Mesendoderm (in vitro differentiated cells): ENCODE measurements at regions not wholly inside any gene's neighbourhood (a gene's known extent, or its start where the extent isn't known, plus 50 kb on each side); places are given as distances from the start of the nearest gene placed in this dataset.

ENCODE experiments used
- DNase-seq: peaks from one replicate; pipeline ENCODE4 v3.0.0; 2013
- H2AK5ac ChIP-seq: 2 replicates; pipeline ENCODE4 v1.6.1; 2013; ENCODE audit warnings: low read length, inconsistent platforms
- H2BK120ac ChIP-seq: 2 replicates; pipeline ENCODE4 v1.6.1; 2013; ENCODE audit warnings: low read depth, mild to moderate bottlenecking, low read length, moderate library complexity, mixed read lengths
- H2BK15ac ChIP-seq: replicated peaks from 2 replicates; pipeline ENCODE4 v1.6.1; 2013; ENCODE audit warnings: low read depth, mild to moderate bottlenecking, moderate library complexity
- H2BK5ac ChIP-seq: 2 replicates; pipeline ENCODE4 v1.6.1; 2013; ENCODE audit warnings: low read length, inconsistent platforms
- H3K18ac ChIP-seq: 2 replicates; pipeline ENCODE4 v1.6.1; 2013; ENCODE audit warnings: mild to moderate bottlenecking, low read length, mixed read lengths
- H3K23ac ChIP-seq: one replicate; pipeline ENCODE4 v1.6.1; 2013; ENCODE audit warnings: low read length
- H3K27ac ChIP-seq: 2 replicates; pipeline ENCODE4 v1.5.1; 2013; ENCODE audit warnings: low read depth, mild to moderate bottlenecking, inconsistent platforms, low read length, moderate library complexity
- H3K27me3 ChIP-seq: 2 replicates; pipeline ENCODE4 v1.6.1; 2013; ENCODE audit warnings: low read length, control low read depth, mild to moderate bottlenecking, inconsistent platforms; ENCODE audit not compliant: insufficient read depth, poor library complexity
- H3K36me3 ChIP-seq: 2 replicates; pipeline ENCODE4 v1.6.1; 2013; ENCODE audit warnings: low read length, inconsistent platforms; ENCODE audit not compliant: control insufficient read depth, insufficient read depth
- H3K4ac ChIP-seq: one replicate; pipeline ENCODE4 v1.6.1; 2013; ENCODE audit warnings: low read depth, mild to moderate bottlenecking, low read length, moderate library complexity
- H3K4me1 ChIP-seq: 2 replicates; pipeline ENCODE4 v1.6.1; 2013; ENCODE audit warnings: low read depth, low read length, inconsistent platforms; ENCODE audit not compliant: control insufficient read depth
- H3K4me2 ChIP-seq: 2 replicates; pipeline ENCODE4 v1.6.1; 2013; ENCODE audit warnings: low read length
- H3K4me3 ChIP-seq: 2 replicates; pipeline ENCODE4 v1.5.1; 2013; ENCODE audit warnings: mild to moderate bottlenecking, low read length
- H3K56ac ChIP-seq: one replicate; pipeline ENCODE4 v1.6.1; 2013; ENCODE audit warnings: low read length
- H3K79me1 ChIP-seq: 2 replicates; pipeline ENCODE4 v1.6.1; 2013; ENCODE audit warnings: low read length, inconsistent platforms
- H3K79me2 ChIP-seq: 2 replicates; pipeline ENCODE4 v1.6.1; 2013; ENCODE audit warnings: mild to moderate bottlenecking, low read length; ENCODE audit not compliant: control insufficient read depth, insufficient read depth
- H3K9ac ChIP-seq: 2 replicates; pipeline ENCODE4 v1.6.1; 2013; ENCODE audit warnings: low read length, inconsistent platforms
- H4K5ac ChIP-seq: one replicate; pipeline ENCODE4 v1.6.1; 2013; ENCODE audit warnings: low read length
- H4K8ac ChIP-seq: one replicate; pipeline ENCODE4 v1.6.1; 2013; ENCODE audit warnings: low read depth, mild to moderate bottlenecking, control low read depth, low read length, moderate library complexity
- WGBS: extraction: QIAGEN DNeasy Blood & Tissue Kit; methylation state at CpG from one replicate; pipeline ENCODE4 v1.1.7; 2013; ENCODE audit warnings: low lambda C conversion rate, missing lambda C conversion rate; ENCODE audit not compliant: insufficient coverage; ENCODE audit errors: extremely low coverage; 5-methylcytosine and 5-hydroxymethylcytosine counted together

DNA sequence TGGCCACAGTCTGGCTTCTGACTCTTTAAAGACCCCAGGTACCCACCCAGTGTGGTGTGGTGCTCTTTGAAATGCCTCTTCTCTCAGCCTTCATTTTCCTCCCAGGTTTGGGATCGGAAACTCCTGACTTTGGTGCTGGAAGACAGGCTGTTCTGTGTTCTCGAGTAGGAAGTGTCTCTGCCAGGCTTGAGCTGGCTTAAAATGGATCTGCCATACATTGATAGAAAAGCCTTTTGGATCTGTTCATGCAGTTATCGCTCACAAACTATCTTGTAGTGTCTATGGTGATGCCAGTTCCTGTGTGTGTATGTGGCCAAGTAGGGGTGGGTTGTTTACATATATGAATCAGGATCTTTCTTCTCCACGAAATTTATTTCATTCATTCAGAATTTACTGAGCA is 307.3 kb upstream of the CHD6 start:
- H2AK5ac ChIP-seq: no peak overlapping the region
- H3K79me1 ChIP-seq: no peaks in the 10 kb centered on the region
- H3K36me3 ChIP-seq: no peaks in the 10 kb centered on the region
- no peak overlapping the region for H3K9ac ChIP-seq
- no peak overlapping the region for H4K8ac ChIP-seq
- no peak overlapping the region for H2BK5ac ChIP-seq
- DNase-seq: no peak
- no peak overlapping the region for H3K18ac ChIP-seq
- no peak overlapping the region for H3K23ac ChIP-seq
- H3K27ac ChIP-seq: no peak overlapping the region
- no peaks in the 10 kb centered on the region for H3K79me2 ChIP-seq
- no peaks in the 10 kb centered on the region for H3K4me1 ChIP-seq
- H2BK120ac ChIP-seq: no peak overlapping the region
- H4K5ac ChIP-seq: no peak overlapping the region
- H2BK15ac ChIP-seq: no peak overlapping the region
- no peak overlapping the region for H3K4me2 ChIP-seq
- WGBS: no CpG with 5 or more reads among the region's 4 CpGs
- no peak overlapping the region for H3K4me3 ChIP-seq
- no peak overlapping the region for H3K56ac ChIP-seq
- H3K4ac ChIP-seq: no peak overlapping the region
- H3K27me3 ChIP-seq: no peaks in the 10 kb centered on the region

DNA sequence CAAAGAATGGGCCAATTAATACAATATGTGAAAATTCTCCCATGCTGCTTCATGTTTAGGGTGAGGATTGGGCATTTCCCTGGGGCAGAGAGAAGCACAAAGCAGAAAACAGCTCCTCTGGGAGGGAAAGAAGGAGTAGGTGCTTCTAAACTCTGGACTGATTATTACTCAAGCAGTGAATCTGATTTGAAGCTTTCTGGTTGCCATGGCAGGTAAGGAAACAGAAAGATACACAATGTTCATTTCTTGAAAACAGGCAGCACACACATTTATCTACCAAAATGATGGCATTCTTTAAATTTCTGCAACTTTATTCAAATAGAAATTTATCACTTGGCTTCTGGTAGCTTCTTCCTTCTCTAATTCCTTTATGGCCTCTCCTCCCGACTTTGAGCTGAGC is 305.4 kb upstream of the CHD6 start:
- WGBS: no CpG with 5 or more reads among the region's 1 CpG

DNA sequence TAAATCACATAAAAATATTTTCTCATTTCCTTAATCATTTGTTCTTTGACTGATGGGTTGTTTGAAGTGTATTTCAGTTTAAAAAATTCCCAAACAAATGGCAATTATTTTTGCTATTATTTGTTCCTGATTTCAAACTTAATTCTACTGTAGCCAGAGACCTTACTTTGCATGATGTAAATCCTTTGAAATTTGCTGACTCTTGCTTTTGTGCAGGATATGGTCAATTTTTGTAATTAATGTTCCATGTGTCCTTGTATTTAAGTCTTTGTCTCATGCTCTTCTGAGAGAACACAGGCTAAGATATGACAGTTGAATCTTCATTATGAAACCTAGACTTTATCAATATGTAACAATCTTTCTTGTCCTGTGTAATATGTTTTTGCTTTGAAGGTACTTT is 295.0 kb upstream of the CHD6 start:
- no peak overlapping the region for H2BK120ac ChIP-seq
- no peak overlapping the region for H2AK5ac ChIP-seq
- H3K56ac ChIP-seq: no peak overlapping the region
- no peak overlapping the region for H3K4me3 ChIP-seq
- DNase-seq: no peak
- H4K8ac ChIP-seq: no peak overlapping the region
- H4K5ac ChIP-seq: no peak overlapping the region
- no peaks in the 10 kb centered on the region for H3K4me1 ChIP-seq
- no peaks in the 10 kb centered on the region for H3K27me3 ChIP-seq
- no peaks in the 10 kb centered on the region for H3K79me1 ChIP-seq
- no peak overlapping the region for H2BK15ac ChIP-seq
- no peak overlapping the region for H3K9ac ChIP-seq
- no peak overlapping the region for H3K27ac ChIP-seq
- no peaks in the 10 kb centered on the region for H3K79me2 ChIP-seq
- no peak overlapping the region for H3K4ac ChIP-seq
- no peak overlapping the region for H3K4me2 ChIP-seq
- no peak overlapping the region for H3K23ac ChIP-seq
- H3K18ac ChIP-seq: no peak overlapping the region
- no peak overlapping the region for H2BK5ac ChIP-seq
- no peaks in the 10 kb centered on the region for H3K36me3 ChIP-seq

More for the DNA sequence above, 305.4 kb upstream of the CHD6 start:
- no peak overlapping the region for H3K4me3 ChIP-seq
- H2BK15ac ChIP-seq: no peak overlapping the region
- H3K56ac ChIP-seq: no peak overlapping the region
- no peaks in the 10 kb centered on the region for H3K79me1 ChIP-seq
- no peak overlapping the region for H3K4me2 ChIP-seq
- no peak overlapping the region for H3K23ac ChIP-seq
- H3K4me1 ChIP-seq: no peaks in the 10 kb centered on the region
- no peaks in the 10 kb centered on the region for H3K27me3 ChIP-seq
- H3K79me2 ChIP-seq: no peaks in the 10 kb centered on the region
- no peak for DNase-seq
- H4K5ac ChIP-seq: no peak overlapping the region
- no peaks in the 10 kb centered on the region for H3K36me3 ChIP-seq
- H2BK5ac ChIP-seq: no peak overlapping the region
- H3K18ac ChIP-seq: no peak overlapping the region
- H2AK5ac ChIP-seq: no peak overlapping the region
- no peak overlapping the region for H3K4ac ChIP-seq
- no peak overlapping the region for H3K27ac ChIP-seq
- H3K9ac ChIP-seq: no peak overlapping the region
- no peak overlapping the region for H2BK120ac ChIP-seq
- H4K8ac ChIP-seq: no peak overlapping the region

DNA sequence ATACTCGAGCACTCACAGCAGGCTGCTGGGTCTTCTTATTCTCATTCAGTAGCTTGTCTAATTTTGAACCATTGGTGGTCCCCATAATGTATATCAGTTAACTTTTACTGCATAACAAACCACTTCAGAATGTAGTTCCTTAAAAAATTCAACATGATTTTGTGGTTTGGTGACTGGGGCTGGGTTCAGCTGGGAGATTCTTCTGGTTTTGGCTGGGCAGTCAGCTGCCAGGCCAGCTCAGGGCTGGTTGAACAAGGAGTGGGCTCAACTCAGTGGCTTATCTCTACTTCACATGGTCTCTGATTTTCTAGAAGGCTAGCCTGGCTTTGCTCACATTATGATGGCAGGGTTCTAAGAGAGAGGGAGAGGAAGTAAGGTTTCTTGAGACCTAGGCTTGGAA is 292.4 kb upstream of the CHD6 start:
- no peak overlapping the region for H3K23ac ChIP-seq
- WGBS: no CpG with 5 or more reads among the region's 1 CpG
- no peak overlapping the region for H3K18ac ChIP-seq

DNA sequence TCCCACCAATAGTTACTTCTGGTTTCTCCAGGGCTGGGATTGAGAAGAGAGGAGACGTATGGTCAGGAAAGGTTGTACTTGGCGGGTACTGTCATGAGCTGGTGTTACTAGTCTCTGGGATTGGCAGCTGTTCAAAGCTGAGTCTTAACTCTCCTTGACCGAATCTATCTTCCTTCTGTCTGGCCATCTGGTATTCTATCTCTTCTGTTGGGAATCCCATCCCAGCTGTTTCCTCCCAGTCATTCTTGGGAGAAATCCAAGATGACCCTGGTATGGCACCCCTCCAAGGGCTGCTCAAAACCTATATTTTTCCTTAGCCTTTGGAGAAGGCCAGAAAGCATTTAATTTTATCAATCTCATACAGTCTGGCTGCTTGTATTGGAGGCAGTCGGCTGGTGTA is 287.0 kb upstream of the CHD6 start:
- H3K4me2 ChIP-seq: no peak overlapping the region
- no peak overlapping the region for H3K4me3 ChIP-seq
- no peak overlapping the region for H2BK120ac ChIP-seq
- H3K18ac ChIP-seq: no peak overlapping the region
- no peak overlapping the region for H3K9ac ChIP-seq
- DNase-seq: no peak
- H3K23ac ChIP-seq: no peak overlapping the region
- H3K56ac ChIP-seq: no peak overlapping the region
- no peak overlapping the region for H4K8ac ChIP-seq
- no peak overlapping the region for H2BK5ac ChIP-seq
- no peak overlapping the region for H2AK5ac ChIP-seq
- H4K5ac ChIP-seq: no peak overlapping the region
- H3K36me3 ChIP-seq: no peaks in the 10 kb centered on the region
- H3K79me2 ChIP-seq: no peaks in the 10 kb centered on the region
- no peaks in the 10 kb centered on the region for H3K4me1 ChIP-seq
- H3K79me1 ChIP-seq: no peaks in the 10 kb centered on the region
- no peaks in the 10 kb centered on the region for H3K27me3 ChIP-seq
- H3K27ac ChIP-seq: no peak overlapping the region
- no peak overlapping the region for H2BK15ac ChIP-seq
- no peak overlapping the region for H3K4ac ChIP-seq
- WGBS: no CpG with 5 or more reads among the region's 4 CpGs

More for the DNA sequence above, 292.4 kb upstream of the CHD6 start:
- Histone ChIP-seq H3K36me3 (no peaks in the 10 kb centered on the region), H3K79me2 (no peaks in the 10 kb centered on the region), H2BK15ac (no peak overlapping the region), H3K27me3 (no peaks in the 10 kb centered on the region), H3K27ac (no peak overlapping the region), H2BK5ac (no peak overlapping the region), H4K5ac (no peak overlapping the region), H3K4me2 (no peak overlapping the region), H3K79me1 (no peaks in the 10 kb centered on the region), H2AK5ac (no peak overlapping the region), H3K4me3 (no peak overlapping the region), H4K8ac (no peak overlapping the region), H3K9ac (no peak overlapping the region), H2BK120ac (no peak overlapping the region), H3K4ac (no peak overlapping the region), H3K56ac (no peak overlapping the region), H3K4me1 (no peaks in the 10 kb centered on the region)
- no peak for DNase-seq

DNA sequence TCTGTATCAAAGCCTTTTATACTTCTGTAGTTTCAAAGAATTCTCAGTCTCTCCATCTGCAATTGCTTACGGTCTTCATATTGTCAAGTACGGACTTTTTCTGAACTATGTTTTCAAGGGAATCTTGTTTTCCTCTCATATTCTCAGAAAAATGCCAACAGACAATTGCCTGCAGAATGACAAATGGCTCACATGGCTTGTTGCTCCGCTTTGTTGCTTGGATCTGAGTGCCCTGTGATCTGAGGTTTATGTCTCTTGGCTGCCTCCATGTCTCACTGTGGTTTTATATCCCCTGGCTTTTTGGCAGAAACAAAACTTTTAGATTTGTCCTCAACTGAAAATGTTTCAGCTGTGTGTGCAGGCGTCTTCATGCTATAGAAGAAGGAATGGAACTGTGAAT is 285.4 kb upstream of the CHD6 start:
- Histone ChIP-seq H3K27ac (no peak overlapping the region), H3K4me1 (no peaks in the 10 kb centered on the region), H3K27me3 (no peaks in the 10 kb centered on the region), H3K79me2 (no peaks in the 10 kb centered on the region), H2BK5ac (no peak overlapping the region), H3K23ac (no peak overlapping the region), H2BK15ac (no peak overlapping the region), H3K18ac (no peak overlapping the region), H3K9ac (no peak overlapping the region), H2BK120ac (no peak overlapping the region), H3K36me3 (no peaks in the 10 kb centered on the region), H3K79me1 (no peaks in the 10 kb centered on the region), H3K4me3 (no peak overlapping the region), H2AK5ac (no peak overlapping the region), H3K4me2 (no peak overlapping the region), H3K4ac (no peak overlapping the region), H4K8ac (no peak overlapping the region), H3K56ac (no peak overlapping the region), H4K5ac (no peak overlapping the region)
- DNase-seq: no peak
- no CpG with 5 or more reads among the region's 4 CpGs for WGBS
